Neural crest cell (in vitro differentiated cells): ENCODE measurements at regions not wholly inside any gene's neighbourhood (a gene's known extent, or its start where the extent isn't known, plus 50 kb on each side); places are given as distances from the start of the nearest gene placed in this dataset.

Experiments
- DNase-seq: peaks from one replicate; pipeline ENCODE4 v3.0.0; 2021; ENCODE audit warnings: low read depth, mixed read lengths, low spot score
- H3K27ac Mint-ChIP-seq: one replicate; pipeline ENCODE4 v1.8.0; 2021; ENCODE audit warnings: mild to moderate bottlenecking, mixed read lengths; ENCODE audit not compliant: unreplicated experiment
- H3K27me3 Mint-ChIP-seq: 2 replicates; pipeline ENCODE4 v1.8.0; 2021; ENCODE audit warnings: low read depth, mild to moderate bottlenecking, mixed read lengths
- H3K36me3 Mint-ChIP-seq: 2 replicates; pipeline ENCODE4 v1.8.0; 2021; ENCODE audit warnings: low read depth, mild to moderate bottlenecking, mixed read lengths
- H3K4me1 Mint-ChIP-seq: 2 replicates; pipeline ENCODE4 v1.8.0; 2021; ENCODE audit warnings: mixed read lengths
- H3K4me3 Mint-ChIP-seq: one replicate; pipeline ENCODE4 v1.8.0; 2021; ENCODE audit warnings: mild to moderate bottlenecking, mixed read lengths
- H3K9me3 Mint-ChIP-seq: 2 replicates; pipeline ENCODE4 v1.8.0; 2021; ENCODE audit warnings: mixed read lengths
- CTCF ChIP-seq: fragments of 200-600 bp; sonication (generic); conservative IDR thresholded peaks from 2 replicates; pipeline ENCODE4 v1.5.0; 2021; ENCODE audit warnings: antibody characterized with exemption, mild to moderate bottlenecking

- no peak for DNase-seq
- H3K4me1 Mint-ChIP-seq: peaks cover 18% of the 10 kb centered on the region
- H3K27me3 Mint-ChIP-seq: no peaks in the 10 kb centered on the region
- peaks cover 3% of the 10 kb centered on the region for H3K9me3 Mint-ChIP-seq
- H3K4me3 Mint-ChIP-seq: no peak overlapping the region
- no peak for TF ChIP-seq CTCF
- H3K36me3 Mint-ChIP-seq: no peaks in the 10 kb centered on the region
- no peak overlapping the region for H3K27ac Mint-ChIP-seq
These were observed 104.3 kb upstream of the MAX start for GRCh38 chr14:65206448-65207096.

GRCh38 chr14:65208548-65208947, 106.2 kb upstream of the MAX start:
- Mint-ChIP-seq H3K36me3 (no peaks in the 10 kb centered on the region), H3K9me3 (no peaks in the 10 kb centered on the region), H3K27ac (no peak overlapping the region), H3K4me3 (no peak overlapping the region), H3K27me3 (no peaks in the 10 kb centered on the region), H3K4me1 (peaks cover 18% of the 10 kb centered on the region)
- no peak for TF ChIP-seq CTCF
- DNase-seq: no peak

- H3K4me1 Mint-ChIP-seq: peaks cover 16% of the 10 kb centered on the region
- no peak overlapping the region for H3K4me3 Mint-ChIP-seq
- no peaks in the 10 kb centered on the region for H3K27me3 Mint-ChIP-seq
- no peak for DNase-seq
- TF ChIP-seq CTCF: no peak
- H3K9me3 Mint-ChIP-seq: no peaks in the 10 kb centered on the region
- H3K27ac Mint-ChIP-seq: no peak overlapping the region
- H3K36me3 Mint-ChIP-seq: no peaks in the 10 kb centered on the region
These were observed 108.0 kb upstream of the MAX start for GRCh38 chr14:65210118-65210821.

- Mint-ChIP-seq H3K27ac (no peak overlapping the region), H3K4me1 (peaks cover 12% of the 10 kb centered on the region), H3K36me3 (no peaks in the 10 kb centered on the region), H3K27me3 (no peaks in the 10 kb centered on the region), H3K4me3 (no peak overlapping the region), H3K9me3 (no peaks in the 10 kb centered on the region)
- no peak for DNase-seq
- no peak for TF ChIP-seq CTCF
These were observed 108.5 kb upstream of the MAX start for GRCh38 chr14:65210822-65211182.

GRCh38 chr14:65211341-65211987, 109.1 kb upstream of the MAX start:
- Mint-ChIP-seq H3K36me3 (no peaks in the 10 kb centered on the region), H3K4me3 (no peak overlapping the region), H3K27ac (no peak overlapping the region), H3K9me3 (no peaks in the 10 kb centered on the region), H3K4me1 (peaks cover 12% of the 10 kb centered on the region), H3K27me3 (no peaks in the 10 kb centered on the region)
- TF ChIP-seq CTCF: no peak
- DNase-seq: no peak
